PC-3 (cell line): ENCODE measurements at regions not wholly inside any gene's neighbourhood (a gene's known extent, or its start where the extent isn't known, plus 50 kb on each side); places are given as distances from the start of the nearest gene placed in this dataset.

ENCODE experiments used
- ATAC-seq: fragments of 200-7000 bp; cut with Tn5 transposase; 2 replicates; pipeline ENCODE4 v1.9.1; 2020; ENCODE audit warnings: mild to moderate bottlenecking, moderate library complexity
- BruUV-seq: library from RNA; stranded (reverse); fragments of 400-500 nt; replicated peaks from 2 replicates; lab custom pipeline; 2021; lab: Mats Ljungman, UMichigan
- CTCF ChIA-PET: fragments of 300-600 bp; sonication (Branson Sonifier 250); formaldehyde crosslinking; loops from one replicate; lab custom pipeline; 2022; ENCODE audit warnings: antibody characterized with exemption; lab: Charles Lee
- POLR2A ChIA-PET: fragments of 300-600 bp; sonication (Branson Sonifier 250); formaldehyde crosslinking; loops from one replicate; lab custom pipeline; 2022; ENCODE audit warnings: antibody characterized with exemption; ENCODE audit not compliant: unreplicated experiment; lab: Charles Lee
- DNase-seq: peaks from one replicate; pipeline ENCODE4 v3.0.0-alpha.2; 2015
- H2AFZ ChIP-seq: fragments of 300-600 bp; sonication (generic); 2 replicates; pipeline ENCODE4 v1.6.0; 2016; ENCODE audit warnings: antibody characterized with exemption, low read length
- H3F3A ChIP-seq: fragments of 300-600 bp; sonication (generic); one replicate; pipeline ENCODE4 v1.6.0; 2017; ENCODE audit warnings: antibody characterized with exemption, low read length, control low read depth, mild to moderate bottlenecking; ENCODE audit not compliant: unreplicated experiment
- H3K27ac ChIP-seq: fragments of 300-600 bp; sonication (generic); 2 replicates; pipeline ENCODE4 v1.5.1; 2016; ENCODE audit warnings: mild to moderate bottlenecking, low read length
- H3K27me3 ChIP-seq: fragments of 300-600 bp; sonication (generic); 2 replicates; pipeline ENCODE4 v1.6.1; 2016; ENCODE audit warnings: low read length, mixed read lengths
- H3K36me3 ChIP-seq: fragments of 300-600 bp; sonication (generic); 2 replicates; pipeline ENCODE4 v1.6.1; 2016; ENCODE audit warnings: low read depth, mixed run types, low read length, mixed read lengths
- H3K4me1 ChIP-seq: fragments of 300-600 bp; sonication (generic); 2 replicates; pipeline ENCODE4 v1.5.1; 2016; ENCODE audit warnings: low read length; ENCODE audit not compliant: insufficient read depth
- H3K4me2 ChIP-seq: fragments of 300-600 bp; sonication (generic); 2 replicates; pipeline ENCODE4 v1.6.0; 2016; ENCODE audit warnings: low read length
- H3K4me3 ChIP-seq: fragments of 300-600 bp; sonication (generic); 2 replicates; pipeline ENCODE4 v1.5.1; 2016; ENCODE audit warnings: mild to moderate bottlenecking, low read length, mixed read lengths
- H3K79me2 ChIP-seq: fragments of 300-600 bp; sonication (generic); 2 replicates; pipeline ENCODE4 v1.6.1; 2017; ENCODE audit warnings: low read length, mixed read lengths
- H3K9ac ChIP-seq: fragments of 300-600 bp; sonication (generic); 2 replicates; pipeline ENCODE4 v1.6.0; 2016; ENCODE audit warnings: mild to moderate bottlenecking, low read length
- H3K9me2 ChIP-seq: fragments of 300-600 bp; sonication (generic); replicated peaks from 2 replicates; pipeline ENCODE4 v1.6.1; 2016; ENCODE audit warnings: mixed run types, low read length, mixed read lengths
- H3K9me3 ChIP-seq: fragments of 300-600 bp; sonication (generic); 2 replicates; pipeline ENCODE4 v1.6.1; 2016; ENCODE audit warnings: low read length, mixed read lengths
- H4K20me1 ChIP-seq: fragments of 300-600 bp; sonication (generic); 2 replicates; pipeline ENCODE4 v1.6.1; 2016; ENCODE audit warnings: low read length, mixed read lengths
- CTCF ChIP-seq: fragments of 300-600 bp; sonication (generic); conservative IDR thresholded peaks from 2 replicates; pipeline ENCODE4 v1.5.1; 2017; ENCODE audit warnings: antibody characterized with exemption, low read depth, mild to moderate bottlenecking, low read length
- EZH2 ChIP-seq: fragments of 300-600 bp; sonication (generic); IDR thresholded peaks from one replicate; pipeline ENCODE4 v1.6.1; 2017; ENCODE audit warnings: antibody characterized with exemption, mild to moderate bottlenecking, low read length; ENCODE audit not compliant: unreplicated experiment
- EZH2phosphoT487 ChIP-seq: fragments of 300-600 bp; sonication (generic); IDR thresholded peaks from 2 replicates; pipeline ENCODE4 v1.6.1; 2018; ENCODE audit warnings: mild to moderate bottlenecking, antibody characterized with exemption, low read length, borderline replicate concordance
- intact Hi-C: fragments of 100-400 bp; cut with micrococcal nuclease; formaldehyde crosslinking; loops from 2 replicates; pipeline ENCODE4 v1.9.0; 2023

- intact Hi-C loops = no loop called here
- H3K27me3 ChIP-seq = no peaks in the 10 kb centered on the region
- no peak overlapping the region for H3K4me3 ChIP-seq
- peaks cover 3% of the 10 kb centered on the region for H3F3A ChIP-seq
- no TSS peak for BruUV-seq
- H3K9me3 ChIP-seq = no peaks in the 10 kb centered on the region
- H3K4me1 ChIP-seq = peaks cover 18% of the 10 kb centered on the region
- H3K9me2 ChIP-seq = no peaks in the 10 kb centered on the region
- H2AFZ ChIP-seq = no peak overlapping the region
- H3K4me2 ChIP-seq = peak overlapping the region; percentile 31
- no peaks in the 10 kb centered on the region for H3K36me3 ChIP-seq
- no peak overlapping the region for H3K9ac ChIP-seq
- H3K27ac ChIP-seq = no peak overlapping the region
- ATAC-seq = peak; percentile 77
- TF ChIP-seq EZH2phosphoT487 = no peak
- TF ChIP-seq CTCF = no peak
- no peak for TF ChIP-seq EZH2
- ChIA-PET CTCF (no interaction called here), POLR2A (no interaction called here)
- DNase-seq = peak; percentile 71
- H3K79me2 ChIP-seq = no peaks in the 10 kb centered on the region
- H4K20me1 ChIP-seq = no peaks in the 10 kb centered on the region
These were observed 152.3 kb downstream of the ADAM29 start for GRCh38 chr4:175070444-175070843.

DNA sequence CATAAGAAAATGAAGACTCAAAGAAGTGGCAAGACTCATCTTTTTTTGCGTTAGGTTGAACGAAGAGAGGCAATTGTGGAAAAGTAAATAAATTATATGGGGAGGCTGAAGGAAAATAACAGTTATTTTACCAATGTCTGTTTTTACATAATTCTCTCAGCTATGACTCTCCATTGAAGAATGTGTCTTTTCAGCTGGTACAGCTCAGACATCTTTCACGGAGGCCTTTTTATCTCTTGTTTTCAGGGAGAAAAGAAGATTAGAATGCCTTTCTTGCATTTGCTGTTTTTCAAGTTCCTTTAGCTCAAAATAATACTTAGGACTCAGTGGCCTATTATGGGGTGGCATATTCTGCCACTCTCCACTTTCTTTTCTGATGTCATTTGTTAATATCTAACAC lies 153.0 kb downstream of the ADAM29 start:
- POLR2A ChIA-PET = no interaction called here
- Histone ChIP-seq H3K9ac (no peak overlapping the region), H3K9me2 (no peaks in the 10 kb centered on the region), H3K4me1 (peaks cover 18% of the 10 kb centered on the region), H2AFZ (no peak overlapping the region), H3K4me3 (no peak overlapping the region), H3K4me2 (0 out of 2 replicates have a peak overlapping the region, but pooled peaks have one; percentile 31), H3K27me3 (no peaks in the 10 kb centered on the region), H3K79me2 (no peaks in the 10 kb centered on the region), H3K36me3 (no peaks in the 10 kb centered on the region), H4K20me1 (no peaks in the 10 kb centered on the region), H3K27ac (no peak overlapping the region), H3K9me3 (no peaks in the 10 kb centered on the region), H3F3A (peaks cover 3% of the 10 kb centered on the region)
- no peak for TF ChIP-seq CTCF
- no peak for TF ChIP-seq EZH2
- no peak for TF ChIP-seq EZH2phosphoT487
- intact Hi-C loops = no loop called here
- no TSS peak for BruUV-seq
- ATAC-seq (no peak), DNase-seq (peak; percentile 5)
- CTCF ChIA-PET = no interaction called here

GRCh38 chr4:175087145-175087544 lies 169.0 kb downstream of the ADAM29 start:
- intact Hi-C loops = no loop called here
- H4K20me1 ChIP-seq = no peaks in the 10 kb centered on the region
- no peaks in the 10 kb centered on the region for H3K27me3 ChIP-seq
- DNase-seq (no peak), ATAC-seq (no peak)
- no peak overlapping the region for H2AFZ ChIP-seq
- TF ChIP-seq EZH2 (no peak), CTCF (no peak), EZH2phosphoT487 (no peak)
- no peaks in the 10 kb centered on the region for H3K9me3 ChIP-seq
- no peaks in the 10 kb centered on the region for H3K4me1 ChIP-seq
- H3K4me3 ChIP-seq = no peak overlapping the region
- H3K36me3 ChIP-seq = no peaks in the 10 kb centered on the region
- H3K9me2 ChIP-seq = no peaks in the 10 kb centered on the region
- ChIA-PET POLR2A (no interaction called here), CTCF (no interaction called here)
- H3F3A ChIP-seq = no peaks in the 10 kb centered on the region
- H3K27ac ChIP-seq = no peak overlapping the region
- no peak overlapping the region for H3K9ac ChIP-seq
- H3K4me2 ChIP-seq = no peak overlapping the region
- no TSS peak for BruUV-seq
- H3K79me2 ChIP-seq = no peaks in the 10 kb centered on the region
